A673 (cell line): ENCODE measurements at regions not wholly inside any gene's neighbourhood (a gene's known extent, or its start where the extent isn't known, plus 50 kb on each side); places are given as distances from the start of the nearest gene placed in this dataset.

ENCODE experiments used
- BruUV-seq: library from RNA; stranded (reverse); fragments of 400-500 nt; replicated peaks from 2 replicates; lab custom pipeline; 2021; lab: Mats Ljungman, UMichigan
- CTCF ChIA-PET: fragments of 300-600 bp; sonication (Branson Sonifier 250); formaldehyde crosslinking; loops from one replicate; lab custom pipeline; 2022; ENCODE audit warnings: antibody characterized with exemption; lab: Charles Lee
- POLR2A ChIA-PET: fragments of 300-600 bp; sonication (Branson Sonifier 250); formaldehyde crosslinking; loops from one replicate; lab custom pipeline; 2022; ENCODE audit warnings: antibody characterized with exemption; ENCODE audit not compliant: low non-redundant PET; lab: Charles Lee
- DNase-seq: peaks from one replicate; pipeline ENCODE4 v3.0.0-alpha.2; 2015; ENCODE audit warnings: low spot score
- H3K27ac ChIP-seq: fragments of 200-600 bp; sonication (generic); 2 replicates; pipeline ENCODE4 v1.5.1; 2016; ENCODE audit warnings: mixed run types, low read depth, mild to moderate bottlenecking, mixed read lengths, antibody characterized with exemption, low read length; ENCODE audit not compliant: poor library complexity, severe bottlenecking
- H3K27me3 ChIP-seq: fragments of 200-600 bp; sonication (generic); replicated peaks from 2 replicates; pipeline ENCODE4 v1.6.1; 2017; ENCODE audit warnings: mixed run types, low read depth, mild to moderate bottlenecking, mixed read lengths, antibody characterized with exemption, low read length; ENCODE audit not compliant: insufficient read depth, poor library complexity
- H3K36me3 ChIP-seq: fragments of 200-600 bp; sonication (generic); 2 replicates; pipeline ENCODE4 v1.6.1; 2016; ENCODE audit warnings: mixed run types, mild to moderate bottlenecking, mixed read lengths, antibody characterized with exemption, low read length; ENCODE audit not compliant: insufficient read depth, poor library complexity, severe bottlenecking
- H3K4me1 ChIP-seq: fragments of 200-600 bp; sonication (generic); 2 replicates; pipeline ENCODE4 v1.6.1; 2017; ENCODE audit warnings: mixed run types, mild to moderate bottlenecking, mixed read lengths, antibody characterized with exemption, low read length; ENCODE audit not compliant: insufficient read depth, poor library complexity, severe bottlenecking
- H3K4me3 ChIP-seq: fragments of 200-600 bp; sonication (generic); 2 replicates; pipeline ENCODE4 v1.5.1; 2016; ENCODE audit warnings: low read depth, mixed run types, mild to moderate bottlenecking, mixed read lengths, low read length; ENCODE audit not compliant: poor library complexity, severe bottlenecking
- H3K9me3 ChIP-seq: fragments of 200-600 bp; sonication (generic); 2 replicates; pipeline ENCODE4 v1.6.1; 2016; ENCODE audit warnings: mixed run types, low read depth, mild to moderate bottlenecking, mixed read lengths, antibody characterized with exemption, low read length; ENCODE audit not compliant: poor library complexity, severe bottlenecking
- CTCF ChIP-seq: fragments of 300-800, 200-600 bp; sonication (generic); conservative IDR thresholded peaks from 2 replicates; pipeline ENCODE4 v1.5.1; 2017; ENCODE audit warnings: low read depth, mild to moderate bottlenecking, antibody characterized with exemption, low read length, moderate library complexity, mixed read lengths
- EZH2 ChIP-seq: fragments of 200-600 bp; sonication (generic); IDR thresholded peaks from 2 replicates; pipeline ENCODE4 v1.6.1; 2017; ENCODE audit warnings: borderline replicate concordance, low read depth, mild to moderate bottlenecking, mixed read lengths, antibody characterized with exemption, low read length; ENCODE audit not compliant: poor library complexity, severe bottlenecking
- intact Hi-C: fragments of 100-400 bp; cut with micrococcal nuclease; formaldehyde crosslinking; loops from one replicate; pipeline ENCODE4 v1.10.0; 2022; ENCODE audit not compliant: unreplicated experiment

DNA sequence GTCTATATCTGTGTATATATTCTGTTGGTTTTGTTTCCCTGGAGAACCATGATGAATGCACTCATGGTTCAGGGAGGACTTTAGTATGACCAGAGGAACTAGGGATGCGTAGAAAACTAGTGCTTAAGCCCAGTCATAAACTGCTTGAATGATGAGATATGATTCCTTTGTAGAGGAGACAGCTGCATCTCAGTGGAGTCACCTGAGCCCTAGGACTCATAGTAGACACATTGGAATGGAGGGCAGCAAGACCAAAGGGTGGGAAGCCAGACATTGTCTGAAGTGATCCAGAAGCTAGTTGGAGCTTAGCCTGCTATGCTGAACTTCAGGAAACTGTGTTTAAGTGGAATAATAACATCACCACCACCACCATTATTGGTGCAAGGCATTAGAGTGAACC, 89.5 kb upstream of the SPATA13 start:
- H3K4me1 ChIP-seq: no peaks in the 10 kb centered on the region
- H3K27me3 ChIP-seq: no peaks in the 10 kb centered on the region
- no peaks in the 10 kb centered on the region for H3K36me3 ChIP-seq
- no peak for DNase-seq
- TF ChIP-seq EZH2 (no peak), CTCF (no peak)
- intact Hi-C loops: no loop called here
- H3K9me3 ChIP-seq: no peaks in the 10 kb centered on the region
- BruUV-seq: no TSS peak
- CTCF ChIA-PET: no interaction called here
- H3K27ac ChIP-seq: no peak overlapping the region
- POLR2A ChIA-PET: no interaction called here
- H3K4me3 ChIP-seq: no peak overlapping the region

GRCh38 chr13:24071423-24072075, 89.0 kb upstream of the SPATA13 start:
- ChIA-PET CTCF (no interaction called here), POLR2A (no interaction called here)
- no peaks in the 10 kb centered on the region for H3K27me3 ChIP-seq
- H3K4me3 ChIP-seq: no peak overlapping the region
- no peak overlapping the region for H3K27ac ChIP-seq
- no peaks in the 10 kb centered on the region for H3K36me3 ChIP-seq
- no peak for DNase-seq
- no peaks in the 10 kb centered on the region for H3K9me3 ChIP-seq
- intact Hi-C loops: no loop called here
- BruUV-seq: no TSS peak
- no peaks in the 10 kb centered on the region for H3K4me1 ChIP-seq
- TF ChIP-seq CTCF (no peak), EZH2 (no peak)

GRCh38 chr13:24073657-24074056, 86.9 kb upstream of the SPATA13 start:
- no TSS peak for BruUV-seq

More at GRCh38 chr13:24073657-24074056, 86.9 kb upstream of the SPATA13 start:
- TF ChIP-seq CTCF: no peak
- TF ChIP-seq EZH2: no peak
- no peak overlapping the region for H3K27ac ChIP-seq
- no peaks in the 10 kb centered on the region for H3K27me3 ChIP-seq
- ChIA-PET POLR2A (no interaction called here), CTCF (no interaction called here)
- H3K9me3 ChIP-seq: no peaks in the 10 kb centered on the region
- no peak overlapping the region for H3K4me3 ChIP-seq
- no peak for DNase-seq
- H3K36me3 ChIP-seq: no peaks in the 10 kb centered on the region
- no peaks in the 10 kb centered on the region for H3K4me1 ChIP-seq
- intact Hi-C loops: no loop called here
